ENCODE measurements at regions not wholly inside any gene's neighbourhood (a gene's known extent, or its start where the extent isn't known, plus 50 kb on each side); places are given as distances from the start of the nearest gene placed in this dataset.
A peak's percentile ranks its signal among the peaks of the same experiment; 100 is the strongest.

DNA sequence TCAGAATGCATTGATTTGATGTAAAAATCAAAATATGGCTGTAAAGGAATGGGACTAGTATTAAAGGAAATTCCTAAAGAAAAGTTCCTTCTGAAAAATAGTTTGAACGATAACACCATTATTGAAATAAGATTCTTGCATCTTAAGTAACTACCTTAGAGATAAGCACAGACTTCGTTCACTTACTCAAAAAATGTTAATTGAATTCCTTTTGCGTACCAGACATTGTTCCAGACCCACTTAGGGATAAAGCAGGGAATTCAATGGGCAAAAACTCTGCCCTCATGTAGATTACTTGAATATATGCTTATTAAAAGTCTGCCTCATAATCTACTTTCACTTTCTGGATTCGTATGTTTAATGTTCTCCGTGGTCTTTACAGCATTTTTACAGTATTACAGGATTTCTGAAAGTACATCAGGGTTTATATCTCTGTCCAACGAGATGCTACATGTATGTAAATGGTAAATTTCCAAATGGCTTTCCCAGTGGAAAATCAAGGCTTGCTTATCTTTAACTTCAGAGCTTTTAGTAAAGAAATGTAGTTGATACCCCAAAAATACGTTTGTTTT, 213.7 kb downstream of the GXYLT1 start:
- no peaks in the 10 kb centered on the region for H3K27me3 ChIP-seq (replicated peaks in 2 of 5; ENCODE audit: control insufficient read depth in 4 of 5, insufficient read depth in 5 of 5, low read length in 4 of 5)
- peaks cover 5 to 37% (median 30%) of the 10 kb centered on the region in 4 experiments for H3K4me1 ChIP-seq (ENCODE audit: control extremely low read depth in 1 of 4, control insufficient read depth in 4 of 4, insufficient read depth in 4 of 4, low read length in 3 of 4)
- H3K36me3 ChIP-seq (ENCODE audit: control insufficient read depth in 4 of 4, insufficient read depth in 4 of 4, low read length in 3 of 4) = no peaks in the 10 kb centered on the region
- peak overlapping the region in 6 of 7 experiments; percentile 70 to 92 (median 76) for H3K4me3 ChIP-seq (ENCODE audit: control insufficient read depth in 1 of 7, extremely low read depth in 1 of 7, insufficient read depth in 4 of 7, low read depth in 2 of 7, low read length in 6 of 7)
- 0% methylated on average over 1 of the region's 7 CpGs for WGBS (ENCODE audit: insufficient coverage)
- peak overlapping the region; percentile 84 to 91 for H3K27ac ChIP-seq (ENCODE audit: insufficient read depth in 1 of 2, low read depth in 1 of 2, low read length in 2 of 2, poor library complexity in 1 of 2, severe bottlenecking in 2 of 2)
- ChIA-PET CTCF (interaction anchor here (1.2 to 1.7 kb wide), 3 partner anchors 12 to 93 kb away, joined by 5 to 8 read pairs (median 5); no protein-coding TSS in a partner anchor), POLR2A (interaction anchor here (0.6 kb wide), 1 partner anchor 1136 kb away, joined by 3 read pairs; no protein-coding TSS in a partner anchor)
- H3K9me3 ChIP-seq (ENCODE audit: control extremely low read depth in 1 of 5, control insufficient read depth in 4 of 5, insufficient read depth in 2 of 5, low read depth in 1 of 5, low read length in 4 of 5) = no peaks in the 10 kb centered on the region
- DNase-seq = peak; percentile 42 to 62 (median 49)

DNA sequence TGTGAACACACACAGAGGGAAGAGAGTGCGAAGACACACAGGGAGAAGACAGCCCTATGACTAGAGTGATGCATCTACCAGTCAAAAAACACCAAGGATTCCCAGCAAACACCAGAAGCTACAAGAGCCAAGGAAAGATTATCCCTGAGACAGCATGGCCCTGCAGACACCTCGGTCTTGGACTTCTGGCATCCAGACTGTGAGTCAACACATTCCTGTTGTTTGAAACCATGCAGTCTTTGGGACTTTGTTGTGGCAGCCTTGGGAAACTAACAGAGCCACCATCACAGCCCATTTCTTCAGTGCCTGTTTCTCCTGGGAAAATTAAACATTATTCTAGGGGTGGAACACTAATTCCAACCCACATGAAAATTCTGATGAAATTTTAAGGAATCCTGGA, 220.6 kb downstream of the GXYLT1 start:
- no peak overlapping the region for H3K4me3 ChIP-seq (ENCODE audit: control insufficient read depth in 1 of 7, extremely low read depth in 1 of 7, insufficient read depth in 4 of 7, low read depth in 2 of 7, low read length in 6 of 7)
- ChIA-PET CTCF (no interaction called here), POLR2A (no interaction called here)
- H3K27me3 ChIP-seq (replicated peaks in 2 of 5; ENCODE audit: control insufficient read depth in 4 of 5, insufficient read depth in 5 of 5, low read length in 4 of 5) = no peaks in the 10 kb centered on the region
- 92% methylated on average over 2 of the region's 2 CpGs for WGBS (ENCODE audit: insufficient coverage)
- H3K36me3 ChIP-seq (ENCODE audit: control insufficient read depth in 4 of 4, insufficient read depth in 4 of 4, low read length in 3 of 4) = no peaks in the 10 kb centered on the region
- no peak for DNase-seq
- H3K9me3 ChIP-seq (ENCODE audit: control extremely low read depth in 1 of 5, control insufficient read depth in 4 of 5, insufficient read depth in 2 of 5, low read depth in 1 of 5, low read length in 4 of 5) = peaks cover 0 to 2% (median 0%) of the 10 kb centered on the region in 5 experiments
- no peak overlapping the region for H3K27ac ChIP-seq (ENCODE audit: insufficient read depth in 1 of 2, low read depth in 1 of 2, low read length in 2 of 2, poor library complexity in 1 of 2, severe bottlenecking in 2 of 2)
- peaks cover 0 to 21% (median 9%) of the 10 kb centered on the region in 4 experiments for H3K4me1 ChIP-seq (ENCODE audit: control extremely low read depth in 1 of 4, control insufficient read depth in 4 of 4, insufficient read depth in 4 of 4, low read length in 3 of 4)

DNA sequence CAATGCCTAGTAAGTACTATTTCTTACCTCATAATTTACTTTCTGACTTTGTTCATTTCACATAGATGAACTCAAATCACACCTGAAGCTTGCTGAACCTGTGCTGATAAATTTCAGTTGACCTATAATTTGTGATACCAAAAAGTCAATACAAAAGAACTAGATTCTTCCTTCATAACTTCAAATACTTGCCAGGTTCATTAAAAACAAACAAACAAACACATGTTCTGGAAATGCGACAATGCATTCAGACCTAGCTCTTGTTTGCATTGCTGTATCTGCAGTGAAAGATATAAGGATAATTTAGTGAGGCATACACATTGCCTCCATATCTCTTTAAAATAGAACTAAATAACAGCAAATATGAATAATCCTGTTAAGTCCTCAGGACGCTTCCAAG, 221.3 kb downstream of the GXYLT1 start:
- ChIA-PET CTCF (no interaction called here), POLR2A (no interaction called here)
- no peaks in the 10 kb centered on the region for H3K36me3 ChIP-seq (ENCODE audit: control insufficient read depth in 4 of 4, insufficient read depth in 4 of 4, low read length in 3 of 4)
- WGBS (ENCODE audit: insufficient coverage) = 100% methylated on average over 1 of the region's 2 CpGs
- H3K27me3 ChIP-seq (replicated peaks in 2 of 5; ENCODE audit: control insufficient read depth in 4 of 5, insufficient read depth in 5 of 5, low read length in 4 of 5) = no peaks in the 10 kb centered on the region
- no peak overlapping the region for H3K27ac ChIP-seq (ENCODE audit: insufficient read depth in 1 of 2, low read depth in 1 of 2, low read length in 2 of 2, poor library complexity in 1 of 2, severe bottlenecking in 2 of 2)
- H3K4me1 ChIP-seq (ENCODE audit: control extremely low read depth in 1 of 4, control insufficient read depth in 4 of 4, insufficient read depth in 4 of 4, low read length in 3 of 4) = peaks cover 0 to 19% (median 11%) of the 10 kb centered on the region in 4 experiments
- H3K4me3 ChIP-seq (ENCODE audit: control insufficient read depth in 1 of 7, extremely low read depth in 1 of 7, insufficient read depth in 4 of 7, low read depth in 2 of 7, low read length in 6 of 7) = no peak overlapping the region
- no peak for DNase-seq
- peaks cover 0 to 2% (median 0%) of the 10 kb centered on the region in 5 experiments for H3K9me3 ChIP-seq (ENCODE audit: control extremely low read depth in 1 of 5, control insufficient read depth in 4 of 5, insufficient read depth in 2 of 5, low read depth in 1 of 5, low read length in 4 of 5)

DNA sequence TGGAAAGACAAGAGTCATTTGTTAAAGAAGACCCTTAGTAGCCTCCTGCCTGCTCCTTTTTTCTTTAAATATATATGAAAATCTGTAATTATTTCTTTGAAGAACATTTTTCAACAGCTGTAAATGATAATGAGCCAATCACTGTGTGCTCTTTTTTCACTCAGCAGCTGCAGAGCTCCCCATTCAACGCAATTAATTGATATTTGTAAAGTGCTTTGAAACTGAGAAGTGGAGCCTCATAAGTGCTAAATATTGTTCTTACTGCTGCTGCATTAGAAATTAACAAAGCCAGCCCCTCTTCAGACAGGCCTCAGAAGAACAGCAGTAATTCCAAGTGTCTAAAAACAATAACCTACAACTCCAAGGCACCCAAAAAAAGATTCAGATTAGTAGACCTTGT, 224.3 kb downstream of the GXYLT1 start:
- ChIA-PET POLR2A (no interaction called here), CTCF (interaction anchor here (0.9 kb wide), 1 partner anchor 9 kb away, joined by 3 read pairs; no protein-coding TSS in a partner anchor)
- H3K9me3 ChIP-seq (ENCODE audit: control extremely low read depth in 1 of 5, control insufficient read depth in 4 of 5, insufficient read depth in 2 of 5, low read depth in 1 of 5, low read length in 4 of 5) = peaks cover 0 to 2% (median 0%) of the 10 kb centered on the region in 5 experiments
- H3K4me3 ChIP-seq (ENCODE audit: control insufficient read depth in 1 of 7, extremely low read depth in 1 of 7, insufficient read depth in 4 of 7, low read depth in 2 of 7, low read length in 6 of 7) = no peak overlapping the region
- H3K27me3 ChIP-seq (replicated peaks in 2 of 5; ENCODE audit: control insufficient read depth in 4 of 5, insufficient read depth in 5 of 5, low read length in 4 of 5) = no peaks in the 10 kb centered on the region
- H3K4me1 ChIP-seq (ENCODE audit: control extremely low read depth in 1 of 4, control insufficient read depth in 4 of 4, insufficient read depth in 4 of 4, low read length in 3 of 4) = peaks cover 8 to 27% (median 17%) of the 10 kb centered on the region in 4 experiments
- H3K27ac ChIP-seq (ENCODE audit: insufficient read depth in 1 of 2, low read depth in 1 of 2, low read length in 2 of 2, poor library complexity in 1 of 2, severe bottlenecking in 2 of 2) = no peak overlapping the region
- H3K36me3 ChIP-seq (ENCODE audit: control insufficient read depth in 4 of 4, insufficient read depth in 4 of 4, low read length in 3 of 4) = no peaks in the 10 kb centered on the region
- no peak for DNase-seq
- no CpG with 5 or more reads among the region's 1 CpG for WGBS (ENCODE audit: insufficient coverage)

DNA sequence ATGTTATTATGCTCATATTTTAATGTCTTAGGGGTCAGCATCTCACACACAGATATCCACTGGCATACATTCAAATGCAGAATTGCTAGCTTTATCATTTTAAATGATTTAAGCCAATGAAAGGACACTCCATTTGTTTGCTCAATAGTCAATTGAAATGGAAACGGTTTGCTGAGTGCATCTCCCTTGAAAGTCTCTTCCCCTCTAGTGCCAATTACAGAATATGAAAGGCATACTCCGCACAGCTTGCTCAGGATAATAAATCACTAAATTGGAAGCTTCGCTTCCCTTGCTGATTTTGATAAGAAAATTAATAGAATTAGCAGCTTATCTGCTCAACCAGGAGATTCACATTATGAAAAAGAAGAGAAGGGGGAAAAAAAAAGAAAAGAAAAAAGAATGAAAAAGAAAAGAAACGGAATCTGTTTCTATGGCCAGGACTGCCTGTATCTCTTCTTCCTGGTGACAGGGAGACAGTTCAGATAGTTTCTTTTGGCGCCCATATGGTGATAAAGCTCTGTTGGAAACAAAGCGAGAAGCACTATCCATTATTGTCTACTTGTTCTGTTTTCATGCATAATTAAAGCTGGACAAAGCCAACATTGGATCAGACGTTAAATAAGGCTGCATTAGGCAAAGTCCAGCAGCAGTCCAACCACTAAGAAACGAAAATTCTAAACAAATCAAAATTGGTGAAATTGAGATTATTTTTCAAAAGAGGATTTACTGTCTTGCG, 225.0 kb downstream of the GXYLT1 start:
- Histone ChIP-seq H3K27me3 (replicated peaks in 2 of 5; ENCODE audit: control insufficient read depth in 4 of 5, insufficient read depth in 5 of 5, low read length in 4 of 5) (no peaks in the 10 kb centered on the region), H3K9me3 (ENCODE audit: control extremely low read depth in 1 of 5, control insufficient read depth in 4 of 5, insufficient read depth in 2 of 5, low read depth in 1 of 5, low read length in 4 of 5) (peaks cover 0 to 1% (median 0%) of the 10 kb centered on the region in 5 experiments), H3K4me3 (ENCODE audit: control insufficient read depth in 1 of 7, extremely low read depth in 1 of 7, insufficient read depth in 4 of 7, low read depth in 2 of 7, low read length in 6 of 7) (peak overlapping the region in 2 of 7 experiments; percentile 25 to 40), H3K4me1 (ENCODE audit: control extremely low read depth in 1 of 4, control insufficient read depth in 4 of 4, insufficient read depth in 4 of 4, low read length in 3 of 4) (peaks cover 8 to 27% (median 17%) of the 10 kb centered on the region in 4 experiments), H3K27ac (ENCODE audit: insufficient read depth in 1 of 2, low read depth in 1 of 2, low read length in 2 of 2, poor library complexity in 1 of 2, severe bottlenecking in 2 of 2) (no peak overlapping the region), H3K36me3 (ENCODE audit: control insufficient read depth in 4 of 4, insufficient read depth in 4 of 4, low read length in 3 of 4) (no peaks in the 10 kb centered on the region)
- POLR2A ChIA-PET = no interaction called here
- DNase-seq = peak in 1 of 3 donors; percentile 36
- CTCF ChIA-PET = interaction anchor here (0.9 kb wide), 1 partner anchor 10 kb away, joined by 3 read pairs; no protein-coding TSS in a partner anchor
- 58% methylated on average over 6 of the region's 9 CpGs for WGBS (ENCODE audit: insufficient coverage)

DNA sequence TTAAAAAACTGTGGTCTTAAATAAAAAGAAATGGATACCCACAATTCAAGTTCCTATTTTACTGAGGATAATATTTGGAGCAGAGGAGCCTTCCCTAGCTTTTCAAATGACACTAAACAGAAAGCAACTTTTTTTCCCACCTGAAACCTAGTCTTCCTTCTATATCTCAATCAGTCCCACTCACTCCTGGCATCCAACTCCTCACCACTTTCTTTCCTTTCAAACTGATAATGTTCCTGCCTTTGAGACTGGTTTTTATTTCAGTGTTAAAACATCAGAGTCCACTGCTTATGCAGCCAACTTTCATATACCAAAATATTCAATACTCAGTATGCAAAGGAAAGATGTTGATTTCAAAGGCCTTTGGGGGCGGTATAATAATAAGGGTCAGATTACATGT, 225.6 kb downstream of the GXYLT1 start:
- CTCF ChIA-PET = no interaction called here

DNA sequence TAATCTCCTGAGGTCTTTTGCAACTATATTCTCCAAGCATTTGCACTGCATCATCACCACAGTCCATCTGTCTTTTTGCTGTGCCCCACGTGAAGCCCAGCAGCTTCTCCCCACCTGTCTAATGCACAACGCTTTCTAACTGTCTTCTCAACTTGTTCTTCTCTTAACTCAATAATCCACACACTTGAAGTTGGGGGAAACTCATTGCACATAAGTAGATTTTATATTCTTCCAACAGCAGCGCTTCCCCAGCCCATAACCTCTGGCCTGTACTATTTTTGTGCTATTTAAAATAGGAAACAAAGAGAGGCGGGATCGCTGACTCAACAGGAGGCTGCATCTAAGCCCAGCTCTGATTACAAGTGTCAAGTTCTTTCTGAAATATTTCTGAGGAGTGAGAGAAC, 226.7 kb downstream of the GXYLT1 start:
- WGBS (ENCODE audit: insufficient coverage) = 38% methylated on average over 2 of the region's 5 CpGs
- Histone ChIP-seq H3K4me1 (ENCODE audit: control extremely low read depth in 1 of 4, control insufficient read depth in 4 of 4, insufficient read depth in 4 of 4, low read length in 3 of 4) (peaks cover 8 to 27% (median 17%) of the 10 kb centered on the region in 4 experiments), H3K27me3 (replicated peaks in 2 of 5; ENCODE audit: control insufficient read depth in 4 of 5, insufficient read depth in 5 of 5, low read length in 4 of 5) (no peaks in the 10 kb centered on the region), H3K9me3 (ENCODE audit: control extremely low read depth in 1 of 5, control insufficient read depth in 4 of 5, insufficient read depth in 2 of 5, low read depth in 1 of 5, low read length in 4 of 5) (no peaks in the 10 kb centered on the region), H3K27ac (ENCODE audit: insufficient read depth in 1 of 2, low read depth in 1 of 2, low read length in 2 of 2, poor library complexity in 1 of 2, severe bottlenecking in 2 of 2) (no peak overlapping the region), H3K36me3 (ENCODE audit: control insufficient read depth in 4 of 4, insufficient read depth in 4 of 4, low read length in 3 of 4) (no peaks in the 10 kb centered on the region), H3K4me3 (ENCODE audit: control insufficient read depth in 1 of 7, extremely low read depth in 1 of 7, insufficient read depth in 4 of 7, low read depth in 2 of 7, low read length in 6 of 7) (peak overlapping the region in 2 of 7 experiments; percentile 24 to 43)
- POLR2A ChIA-PET = interaction anchor here (0.5 kb wide), 1 partner anchor 14 kb away, joined by 4 read pairs; no protein-coding TSS in a partner anchor
- CTCF ChIA-PET = interaction anchor here (1.3 kb wide), 1 partner anchor 14 kb away, joined by 3 read pairs; no protein-coding TSS in a partner anchor
- DNase-seq = peak in 2 of 3 donors; percentile 59 to 69

More for the DNA sequence above, 225.6 kb downstream of the GXYLT1 start:
- H3K4me1 ChIP-seq (ENCODE audit: control extremely low read depth in 1 of 4, control insufficient read depth in 4 of 4, insufficient read depth in 4 of 4, low read length in 3 of 4) = peaks cover 8 to 27% (median 17%) of the 10 kb centered on the region in 4 experiments
- no CpG with 5 or more reads among the region's 1 CpG for WGBS (ENCODE audit: insufficient coverage)
- no peaks in the 10 kb centered on the region for H3K27me3 ChIP-seq (replicated peaks in 2 of 5; ENCODE audit: control insufficient read depth in 4 of 5, insufficient read depth in 5 of 5, low read length in 4 of 5)
- H3K27ac ChIP-seq (ENCODE audit: insufficient read depth in 1 of 2, low read depth in 1 of 2, low read length in 2 of 2, poor library complexity in 1 of 2, severe bottlenecking in 2 of 2) = no peak overlapping the region
- no peaks in the 10 kb centered on the region for H3K36me3 ChIP-seq (ENCODE audit: control insufficient read depth in 4 of 4, insufficient read depth in 4 of 4, low read length in 3 of 4)
- POLR2A ChIA-PET = no interaction called here
- H3K4me3 ChIP-seq (ENCODE audit: control insufficient read depth in 1 of 7, extremely low read depth in 1 of 7, insufficient read depth in 4 of 7, low read depth in 2 of 7, low read length in 6 of 7) = no peak overlapping the region
- H3K9me3 ChIP-seq (ENCODE audit: control extremely low read depth in 1 of 5, control insufficient read depth in 4 of 5, insufficient read depth in 2 of 5, low read depth in 1 of 5, low read length in 4 of 5) = no peaks in the 10 kb centered on the region
- DNase-seq = no peak
